K562 (cell line): ENCODE measurements at regions not wholly inside any gene's neighbourhood (a gene's known extent, or its start where the extent isn't known, plus 50 kb on each side); places are given as distances from the start of the nearest gene placed in this dataset.

ENCODE experiments used
- ATAC-seq: fragments of 200-7000 bp; cut with Tn5 transposase; 3 replicates; pipeline ENCODE4 v1.9.1; 2020; ENCODE audit warnings: moderate library complexity
- BruUV-seq: library from RNA; stranded (reverse); fragments of 400-500 nt; replicated peaks from 2 replicates; lab custom pipeline; 2021; lab: Mats Ljungman, UMichigan
- CTCF ChIA-PET: fragments of 300-600 bp; formaldehyde crosslinking; extraction: SDS; loops from one replicate; lab custom pipeline; 2021; ENCODE audit warnings: low intra/inter-chr PET ratio; lab: Yijun Ruan, JAX
- POLR2A ChIA-PET: fragments of 300-600, 350-650 bp; sonication (Branson Sonifier 250); formaldehyde crosslinking; extraction: SDS; loops from one replicate; lab custom pipeline; 2021; ENCODE audit warnings: antibody characterized with exemption, inconsistent platforms; lab: Yijun Ruan, JAX
- DNase-seq, 4 experiments: peaks; one replicate each; pipeline versions ENCODE4 v3.0.0 to v3.0.0-alpha.2; 2011 to 2018; ENCODE audit warnings: low spot score in 3 of 4, mixed read lengths in 3 of 4; ENCODE audit errors: extremely low read depth in 1 of 4
- FAIRE-seq: peaks from 2 replicates; lab custom pipeline; 2011; peaks lifted over from hg19 to GRCh38; lab: Jason Lieb, UNC
- H2AFZ ChIP-seq: 2 replicates; pipeline ENCODE4 v1.6.0; 2011; ENCODE audit warnings: low read depth, low read length, control low read depth, inconsistent platforms
- H3K27ac ChIP-seq: fragments of 200-600 bp; 3 replicates; pipeline ENCODE4 v1.8.0; 2011; ENCODE audit warnings: low read depth, mild to moderate bottlenecking, control low read depth, inconsistent platforms, low read length, moderate library complexity, mixed read lengths; ENCODE audit errors: extremely low read depth
- H3K27me3 ChIP-seq, 2 experiments: fragments of 300-600 bp in 1 of 2; 2 replicates in 1 of 2; 3 replicates in 1 of 2; pipeline versions ENCODE4 v1.6.0 to v1.8.0; 2011; ENCODE audit warnings: inconsistent platforms in 2 of 2, low read length in 2 of 2, mild to moderate bottlenecking in 1 of 2, mixed read lengths in 1 of 2, moderate library complexity in 1 of 2; ENCODE audit not compliant: control insufficient read depth in 2 of 2, insufficient read depth in 2 of 2
- H3K36me3 ChIP-seq: fragments of 300-600 bp; 3 replicates; pipeline ENCODE4 v1.8.0; 2011; ENCODE audit warnings: mild to moderate bottlenecking, low read length, inconsistent platforms; ENCODE audit not compliant: control insufficient read depth, insufficient read depth
- H3K4me1 ChIP-seq, 2 experiments: fragments of 200-600 bp in 1 of 2; replicated peaks in 1 of 2; 2 replicates in 1 of 2; 3 replicates in 1 of 2; pipeline versions ENCODE4 v1.5.1 to v1.8.0; 2011; ENCODE audit warnings: inconsistent platforms in 2 of 2, low read length in 2 of 2, mild to moderate bottlenecking in 1 of 2, mixed read lengths in 1 of 2, moderate library complexity in 1 of 2; ENCODE audit not compliant: control insufficient read depth in 2 of 2, insufficient read depth in 2 of 2
- H3K4me2 ChIP-seq: 2 replicates; pipeline ENCODE4 v1.6.1; 2011; ENCODE audit warnings: low read length, control low read depth, inconsistent platforms, mixed read lengths; ENCODE audit not compliant: insufficient read depth
- H3K4me3 ChIP-seq: fragments of 200-600 bp; sonication (generic), shearing (Covaris generic); 2 replicates; pipeline ENCODE4 v1.5.1; 2016; ENCODE audit warnings: control low read depth, inconsistent platforms
- H3K79me2 ChIP-seq: fragments of 200-600 bp; 3 replicates; pipeline ENCODE4 v1.8.0; 2011; ENCODE audit warnings: low read length, inconsistent platforms; ENCODE audit not compliant: control insufficient read depth, insufficient read depth
- H3K9ac ChIP-seq, 2 experiments: 2 replicates each; pipeline versions ENCODE4 v1.6.0 to v1.6.1; 2011; ENCODE audit warnings: low read depth in 2 of 2, low read length in 2 of 2, control low read depth in 1 of 2, inconsistent platforms in 1 of 2, mild to moderate bottlenecking in 1 of 2, mixed read lengths in 1 of 2; ENCODE audit not compliant: insufficient read depth in 1 of 2
- H3K9me1 ChIP-seq: one replicate; pipeline ENCODE4 v1.6.0; 2011; ENCODE audit warnings: inconsistent platforms, mild to moderate bottlenecking, low read length, moderate library complexity; ENCODE audit not compliant: control insufficient read depth, insufficient read depth
- H3K9me3 ChIP-seq: replicated peaks from 2 replicates; pipeline ENCODE4 v1.5.1; 2011; ENCODE audit warnings: low read depth, low read length, inconsistent platforms; ENCODE audit not compliant: control insufficient read depth, insufficient read depth
- H4K20me1 ChIP-seq: replicated peaks from 2 replicates; pipeline ENCODE4 v1.6.1; 2011; ENCODE audit warnings: low read length, inconsistent platforms, mixed read lengths; ENCODE audit not compliant: control insufficient read depth, insufficient read depth
- BRD4 ChIP-seq: fragments of 200-600 bp; sonication (generic); IDR thresholded peaks from 2 replicates; pipeline ENCODE4 v1.6.1; 2017; ENCODE audit warnings: inconsistent platforms
- CBX3 ChIP-seq, 2 experiments: IDR thresholded peaks; 1 replicate in 1 of 2; 2 replicates in 1 of 2; pipeline ENCODE4 v1.6.1; 2012; ENCODE audit warnings: inconsistent platforms in 2 of 2, low read length in 2 of 2, borderline replicate concordance in 1 of 2, control low read depth in 1 of 2
- MCM5 ChIP-seq: fragments of 450-650 bp; IDR thresholded peaks from 2 replicates; pipeline ENCODE4 v1.6.1; 2016; ENCODE audit warnings: low read depth
- THRAP3 ChIP-seq: fragments of 450-650 bp; IDR thresholded peaks from 2 replicates; pipeline ENCODE4 v1.6.1; 2016; ENCODE audit warnings: mild to moderate bottlenecking, inconsistent platforms, borderline replicate concordance
- ZNF583 ChIP-seq: fragments of 250-450 bp; sonication (Bioruptor Pico); IDR thresholded peaks from 2 replicates; pipeline ENCODE4 v1.4.0; 2020
- WGBS: fragments of 100-300 bp; shearing (Covaris generic); methylation state at CpG from one replicate; pipeline ENCODE4 v1.1.6; 2016; ENCODE audit warnings: low coverage, mixed read lengths; ENCODE audit not compliant: insufficient coverage; ENCODE audit errors: missing lambda C conversion rate; 5-methylcytosine and 5-hydroxymethylcytosine counted together
- in situ Hi-C: fragments of 300-500 bp; cut with MboI; formaldehyde crosslinking; loops from 4 replicates; pipeline ENCODE4 v1.15.0; 2018; ENCODE audit warnings: inconsistent platforms, mixed read lengths
- intact Hi-C: fragments of 100-400 bp; cut with micrococcal nuclease; formaldehyde crosslinking; loops from 2 replicates; pipeline ENCODE4 v1.14.2; 2022
- TF ChIP-seq, protein P1 (sequence below): fragments of 450-650 bp; IDR thresholded peaks from 2 replicates; pipeline ENCODE4 v1.6.1; 2017; ENCODE audit warnings: antibody characterized with exemption

DNA sequence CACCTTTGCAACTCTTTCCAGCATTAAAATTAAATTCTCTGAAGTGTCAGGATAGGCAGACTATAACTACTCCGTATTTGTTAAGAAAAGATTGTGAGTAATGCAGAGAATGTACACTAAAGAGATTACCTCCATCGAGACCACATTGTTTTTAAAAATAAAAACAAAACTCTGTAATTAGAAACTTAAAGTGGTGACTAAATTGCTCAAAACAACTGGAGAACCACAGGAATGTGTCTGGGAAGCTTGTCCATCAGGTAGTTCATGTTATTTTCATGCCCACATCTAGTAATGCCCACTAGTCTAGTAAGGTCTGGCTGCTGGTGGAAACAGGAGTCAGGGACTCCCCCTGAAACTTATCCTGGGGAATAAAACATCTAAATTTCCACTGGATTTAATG, 103.0 kb upstream of the FOXQ1 start:
- DNase-seq (no peak), FAIRE-seq (no peak), ATAC-seq (no peak)
- Histone ChIP-seq H3K27ac (no peak overlapping the region), H3K4me2 (no peak overlapping the region), H3K79me2 (no peaks in the 10 kb centered on the region), H3K4me3 (no peak overlapping the region), H3K4me1 (no peaks in the 10 kb centered on the region), H3K9me1 (no peaks in the 10 kb centered on the region), H4K20me1 (0 out of 2 replicates have a peak, but pooled peaks cover 6% of the 10 kb centered on the region), H3K9ac (no peak overlapping the region), H2AFZ (no peak overlapping the region), H3K36me3 (no peaks in the 10 kb centered on the region), H3K27me3 (peaks cover 3 to 16% of the 10 kb centered on the region in 2 experiments; a peak in 3 of 5 replicates), H3K9me3 (no peaks in the 10 kb centered on the region)
- intact Hi-C loops = no loop called here
- in situ Hi-C loops = no loop called here
- CTCF ChIA-PET = no interaction called here
- 0% methylated on average over 2 of the region's 2 CpGs for WGBS
- no TSS peak for BruUV-seq
- TF ChIP-seq CBX3 (IDR thresholded peaks at IDR 0.05; ENCODE audit: borderline replicate concordance in 1 of 2, low read length in 2 of 2) (no peak), THRAP3 (no peak), ZNF583 (CRISPR knock-in tag) (no peak), MCM5 (no peak), BRD4 (no peak)
- TF ChIP-seq, protein P1, sequence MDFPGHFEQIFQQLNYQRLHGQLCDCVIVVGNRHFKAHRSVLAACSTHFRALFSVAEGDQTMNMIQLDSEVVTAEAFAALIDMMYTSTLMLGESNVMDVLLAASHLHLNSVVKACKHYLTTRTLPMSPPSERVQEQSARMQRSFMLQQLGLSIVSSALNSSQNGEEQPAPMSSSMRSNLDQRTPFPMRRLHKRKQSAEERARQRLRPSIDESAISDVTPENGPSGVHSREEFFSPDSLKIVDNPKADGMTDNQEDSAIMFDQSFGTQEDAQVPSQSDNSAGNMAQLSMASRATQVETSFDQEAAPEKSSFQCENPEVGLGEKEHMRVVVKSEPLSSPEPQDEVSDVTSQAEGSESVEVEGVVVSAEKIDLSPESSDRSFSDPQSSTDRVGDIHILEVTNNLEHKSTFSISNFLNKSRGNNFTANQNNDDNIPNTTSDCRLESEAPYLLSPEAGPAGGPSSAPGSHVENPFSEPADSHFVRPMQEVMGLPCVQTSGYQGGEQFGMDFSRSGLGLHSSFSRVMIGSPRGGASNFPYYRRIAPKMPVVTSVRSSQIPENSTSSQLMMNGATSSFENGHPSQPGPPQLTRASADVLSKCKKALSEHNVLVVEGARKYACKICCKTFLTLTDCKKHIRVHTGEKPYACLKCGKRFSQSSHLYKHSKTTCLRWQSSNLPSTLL = no peak
- POLR2A ChIA-PET = no interaction called here
